IPS DF 4.7 (cell line): ENCODE measurements at regions not wholly inside any gene's neighbourhood (a gene's known extent, or its start where the extent isn't known, plus 50 kb on each side); places are given as distances from the start of the nearest gene placed in this dataset.

Experiments used
- DNase-seq: peaks from one replicate; pipeline ENCODE4 v3.0.0-alpha.2; 2013; ENCODE audit warnings: low spot score; ENCODE audit errors: extremely low read depth

DNA sequence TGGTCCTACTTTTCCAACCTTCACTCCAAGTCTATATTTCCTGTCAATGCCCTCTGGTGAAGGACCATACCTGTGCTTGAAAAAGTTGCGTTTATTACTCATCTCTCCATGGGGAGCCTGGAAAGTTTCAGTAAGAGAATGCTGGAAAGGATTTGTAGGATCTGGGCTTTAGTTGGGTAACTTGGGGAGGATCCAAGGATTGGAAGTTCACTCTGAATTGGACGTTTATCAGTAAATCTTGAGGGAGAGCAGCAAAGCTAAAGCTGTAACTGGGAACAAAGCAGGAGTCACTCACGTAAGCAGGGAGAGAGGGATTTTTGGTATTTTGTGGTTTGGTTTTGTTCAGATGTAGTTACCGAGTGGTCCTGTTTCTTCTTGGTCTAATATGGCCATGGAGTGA lies 51.4 kb upstream of the NPVF start:
- DNase-seq: no peak

DNA sequence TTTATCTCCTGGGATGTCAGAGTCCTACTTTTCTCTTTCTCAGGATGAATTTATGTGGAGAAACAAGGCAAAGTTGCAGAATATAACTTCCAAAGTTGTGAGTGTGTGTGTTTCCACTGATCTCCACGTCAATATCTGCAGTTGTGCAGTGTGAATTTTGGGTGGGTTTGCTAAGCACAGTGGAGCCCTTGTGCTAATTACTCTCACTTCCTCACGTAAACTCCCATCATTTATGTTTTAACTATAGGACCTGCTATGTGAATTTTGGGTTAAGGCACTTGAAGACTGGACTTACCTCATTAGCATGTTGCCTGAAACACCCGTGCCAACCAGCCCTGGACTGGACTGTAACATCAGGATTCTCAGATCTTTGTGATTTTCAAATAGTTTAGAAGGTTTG lies 51.9 kb upstream of the NPVF start:
- no peak for DNase-seq

DNA sequence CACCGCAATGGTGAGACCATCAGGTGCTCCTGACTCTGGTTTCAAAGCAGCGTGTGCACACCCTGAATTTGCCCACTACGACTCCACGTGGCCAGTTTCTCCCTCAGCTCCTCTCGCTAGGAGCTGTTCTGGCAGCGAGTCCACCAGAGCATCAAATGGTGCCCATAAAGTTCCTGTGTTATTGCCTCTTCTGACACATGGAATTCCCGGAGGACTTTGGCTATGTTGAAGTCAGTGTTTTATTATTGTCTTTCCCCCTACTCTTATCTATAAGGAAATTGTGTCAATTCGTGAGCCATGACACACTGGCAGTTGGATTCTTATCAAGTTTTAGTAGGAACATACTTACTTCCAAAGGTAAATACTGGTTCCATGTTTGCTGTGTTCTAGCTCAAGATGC lies 53.9 kb upstream of the NPVF start:
- DNase-seq: no peak

DNA sequence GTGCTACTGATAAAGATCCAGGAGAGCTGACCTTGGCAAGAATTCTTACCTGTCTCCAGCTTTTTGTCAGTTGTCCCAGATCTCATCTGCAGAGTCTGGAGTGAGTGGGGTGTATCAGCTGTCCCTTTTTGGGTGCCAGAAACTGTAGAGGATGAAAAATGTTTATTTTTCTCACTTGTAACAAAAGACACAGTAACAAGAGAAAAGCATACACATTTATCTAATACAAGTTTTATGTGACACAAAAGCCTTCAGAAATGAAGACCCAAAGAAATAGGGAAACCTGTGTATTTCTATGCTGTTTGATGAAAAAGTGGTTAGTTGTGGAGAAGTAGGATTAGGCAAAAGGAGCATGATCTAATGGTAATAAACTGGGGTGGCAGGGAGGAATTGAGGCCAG lies 58.5 kb upstream of the NPVF start:
- no peak for DNase-seq

DNA sequence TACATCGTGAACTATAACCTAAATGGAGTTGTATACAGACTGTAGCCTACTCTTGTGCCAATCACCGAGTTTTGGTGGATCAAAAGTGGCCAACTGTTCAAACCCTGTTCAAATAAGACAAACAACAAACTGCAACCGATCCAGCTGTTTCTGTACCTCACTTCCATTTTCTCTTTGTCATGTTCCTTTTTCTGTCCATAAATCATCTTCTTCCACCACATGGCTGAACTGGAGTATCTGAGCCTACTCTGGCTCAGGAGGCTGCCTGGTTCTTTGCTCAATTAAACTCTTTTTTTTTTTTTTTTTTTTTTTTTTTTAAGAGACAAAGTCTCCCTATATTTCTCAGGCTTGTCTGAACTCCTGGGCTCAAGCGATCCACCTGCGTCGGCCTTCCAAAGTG lies 59.0 kb upstream of the NPVF start:
- no peak for DNase-seq

DNA sequence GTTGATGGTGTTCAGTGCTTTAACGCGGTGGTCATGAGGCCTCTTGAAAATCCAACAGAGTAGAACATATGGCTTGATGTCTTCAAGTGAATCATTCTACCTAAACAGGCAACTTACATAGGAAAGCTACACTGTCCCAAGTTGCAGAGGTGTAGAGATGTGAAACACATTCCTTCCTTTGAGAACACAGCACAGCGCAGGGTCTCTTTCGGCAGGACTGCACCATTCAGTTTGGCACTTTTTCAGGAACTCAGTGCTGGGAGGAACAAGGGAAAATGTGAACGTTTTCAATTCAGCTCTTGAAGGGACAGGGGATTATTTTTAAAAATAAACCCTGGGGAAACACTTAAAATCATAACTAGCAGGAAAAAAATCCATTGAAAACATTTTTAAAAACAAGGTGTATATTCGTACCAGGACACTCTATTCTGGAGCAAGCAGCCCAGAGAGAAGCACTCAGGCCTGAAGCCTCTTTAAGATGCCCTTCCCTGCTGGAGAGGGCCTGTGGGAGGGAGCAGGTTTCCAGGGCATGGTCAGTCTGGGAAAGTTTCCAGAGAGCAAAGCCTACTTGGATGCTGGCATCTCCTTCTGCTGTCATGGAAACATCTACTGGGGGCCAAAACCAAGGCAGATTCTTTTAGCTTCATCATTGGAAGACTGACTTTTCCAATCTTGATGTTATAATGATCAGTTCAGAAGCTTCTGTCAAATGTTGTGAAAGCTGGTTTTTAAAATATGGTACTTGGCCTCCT lies 60.4 kb upstream of the NPVF start:
- no peak for DNase-seq

DNA sequence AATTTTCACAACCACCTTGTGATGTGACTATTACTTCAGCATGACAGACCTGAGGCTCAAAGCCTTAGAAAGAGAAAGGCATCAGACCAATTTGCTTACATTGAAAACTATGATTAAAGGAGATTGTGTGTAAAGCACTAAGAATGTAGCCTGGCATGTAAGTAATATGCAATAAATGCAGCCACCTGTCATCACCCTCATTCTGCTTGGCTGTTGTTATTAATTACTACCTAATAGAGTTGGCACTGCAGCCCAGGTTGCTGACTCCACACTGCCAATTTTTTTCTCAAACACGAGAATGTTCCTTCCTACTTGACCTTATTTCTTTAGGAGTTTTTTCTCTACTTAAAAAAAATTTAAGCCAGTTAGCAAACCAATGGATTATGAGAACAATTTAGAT lies 61.2 kb upstream of the NPVF start:
- no peak for DNase-seq

DNA sequence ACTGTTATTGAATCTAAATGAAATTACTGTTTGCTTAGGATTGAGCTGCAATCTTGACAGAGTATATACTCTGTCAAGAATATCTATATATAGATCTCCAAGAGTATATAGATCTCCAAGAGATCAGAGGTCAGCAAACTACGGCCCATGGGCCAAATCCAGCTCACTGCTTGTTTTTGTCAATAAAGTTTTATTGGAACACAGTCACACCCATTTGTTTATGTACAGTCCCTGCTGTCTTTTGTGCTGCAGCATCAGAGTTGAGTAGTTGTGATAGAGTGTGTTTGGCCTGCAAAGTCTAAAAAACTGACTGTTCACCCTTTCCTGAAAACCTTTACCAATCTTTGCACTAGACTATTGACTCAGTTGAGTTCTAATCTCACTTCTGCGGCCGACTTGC lies 66.3 kb upstream of the NPVF start:
- DNase-seq: no peak

DNA sequence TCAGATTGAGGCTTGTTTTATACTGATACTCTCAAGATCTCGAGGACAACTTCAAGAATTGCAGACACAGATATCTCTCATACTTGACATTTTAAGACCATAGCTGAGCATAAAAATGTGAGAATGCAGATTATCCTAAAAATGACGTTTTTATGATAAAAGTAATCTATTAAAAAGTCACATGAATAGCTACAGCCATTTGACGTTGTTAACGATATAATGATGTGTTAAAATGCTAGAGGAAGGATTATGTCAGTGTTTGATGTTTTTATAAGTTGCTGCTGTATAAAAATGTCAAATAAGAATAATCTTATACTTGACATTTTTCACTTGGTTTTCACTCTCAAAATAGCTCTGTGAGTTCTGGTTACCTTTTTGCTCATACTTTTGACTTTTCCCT lies 67.1 kb upstream of the NPVF start:
- DNase-seq: no peak

DNA sequence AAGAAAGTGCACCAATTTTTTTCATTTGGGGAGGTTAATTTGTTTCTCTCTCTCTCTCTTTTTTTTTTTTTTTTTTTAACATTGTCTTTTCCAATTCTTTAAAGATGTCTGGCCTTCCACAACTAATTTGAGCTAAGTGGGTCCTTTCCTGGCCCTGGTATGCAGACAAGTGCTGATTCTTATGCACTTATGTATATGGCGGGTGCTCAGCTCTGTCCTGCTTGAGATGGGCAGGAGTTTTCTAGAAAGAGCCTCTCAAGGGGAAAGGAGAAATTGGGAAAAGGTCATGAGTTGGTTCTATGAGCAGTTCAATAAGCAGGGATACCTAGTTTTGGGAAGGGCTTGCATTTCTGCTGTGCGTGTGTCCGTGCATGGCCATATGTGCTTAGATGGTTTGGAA lies 67.8 kb upstream of the NPVF start:
- no peak for DNase-seq

DNA sequence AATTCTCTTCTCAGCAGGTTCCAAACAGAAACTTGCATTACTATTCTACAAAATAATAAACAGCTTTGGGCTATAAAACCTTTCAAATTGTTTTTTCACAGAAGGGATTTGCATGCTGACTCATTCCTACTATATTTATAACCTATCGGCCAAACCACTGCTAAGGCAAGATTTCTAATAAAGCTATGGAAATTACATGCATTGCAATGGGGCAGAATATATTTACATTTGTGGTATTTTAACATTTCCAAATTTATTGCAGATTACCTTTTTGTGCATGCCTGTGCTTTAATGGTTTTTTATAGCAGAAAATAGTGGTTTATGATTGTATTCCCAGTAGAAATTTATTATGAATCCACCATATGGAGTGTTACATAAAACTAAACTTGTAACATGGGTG lies 69.0 kb upstream of the NPVF start:
- DNase-seq: no peak

DNA sequence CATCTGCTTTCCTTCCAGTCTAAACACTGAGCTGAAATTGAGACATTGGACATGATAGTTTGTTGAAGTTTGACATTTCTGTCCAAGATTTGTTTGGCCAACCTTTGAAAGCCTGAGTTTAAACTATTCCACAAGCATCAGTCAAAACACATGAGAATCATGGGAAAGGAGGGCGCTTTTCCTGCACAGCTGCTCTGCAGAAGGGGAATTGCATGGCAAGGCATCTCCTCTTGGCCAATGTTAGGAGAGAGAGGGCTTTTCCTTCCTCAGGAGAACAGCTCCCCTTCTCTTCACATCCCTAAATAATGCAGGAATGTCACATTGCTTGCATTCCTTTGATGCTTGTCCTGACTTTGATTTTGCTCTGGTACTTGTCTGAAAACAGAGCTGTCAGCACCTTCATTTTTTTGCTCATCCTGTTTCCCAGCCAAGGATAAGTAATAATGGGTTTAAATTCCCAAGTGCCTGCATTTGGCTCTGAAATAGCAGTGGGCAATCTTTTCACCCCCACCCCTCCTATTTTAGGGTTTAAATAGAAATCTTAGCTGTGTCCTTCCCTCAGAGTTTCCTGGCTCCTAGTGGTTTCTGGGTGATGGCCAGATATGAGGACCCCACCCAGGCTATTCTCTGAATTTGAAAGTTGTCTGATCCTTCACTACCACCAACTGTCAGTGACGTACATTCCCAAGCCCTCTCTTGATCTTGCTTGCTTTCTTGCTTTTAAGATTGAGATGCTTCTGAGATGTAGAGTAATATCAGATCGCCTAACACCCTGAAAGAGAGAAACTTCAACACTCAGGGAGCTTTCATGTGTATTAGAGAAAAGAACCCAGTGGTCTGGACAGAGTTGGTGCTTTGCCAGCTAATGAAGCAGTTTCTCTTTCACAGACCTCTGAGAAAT lies 75.2 kb upstream of the NPVF start:
- DNase-seq: peak; percentile 78

DNA sequence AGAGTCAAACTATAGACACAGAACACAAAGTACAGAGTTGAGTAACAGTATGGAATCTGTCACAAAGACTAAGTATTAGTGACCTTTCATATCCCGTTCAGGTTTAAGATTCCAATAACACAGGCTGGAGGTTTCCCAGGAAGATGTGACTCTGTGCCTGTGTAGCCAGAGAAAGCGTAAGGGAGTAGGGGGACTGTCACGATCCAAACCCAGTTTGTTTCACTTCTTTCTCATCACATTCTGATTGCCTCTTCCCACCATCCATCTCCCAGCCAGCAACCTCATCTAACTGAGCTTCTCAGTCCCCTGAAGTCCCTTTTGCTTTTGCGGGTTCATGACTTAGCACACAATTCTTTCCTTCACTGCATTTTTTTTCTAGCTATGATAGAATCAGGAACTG lies 76.4 kb upstream of the NPVF start:
- no peak for DNase-seq

DNA sequence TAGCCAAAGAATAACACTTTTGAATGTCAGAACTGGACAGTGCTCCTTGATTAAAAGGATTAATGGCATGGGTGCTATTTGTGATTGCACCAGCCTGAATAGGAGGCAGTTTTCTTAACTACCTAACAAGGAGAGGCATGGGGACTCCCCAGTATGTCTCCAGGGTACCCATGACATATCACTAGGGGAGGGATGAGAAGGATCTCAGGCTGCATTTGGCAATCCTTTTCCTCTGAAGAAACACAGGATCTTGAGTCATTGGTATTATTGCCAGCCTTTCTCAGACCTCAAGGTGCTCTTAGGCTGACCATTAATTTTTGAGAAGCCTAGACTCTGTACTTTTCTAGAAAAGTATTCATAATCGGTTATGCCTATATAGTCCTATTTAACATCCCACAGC lies 77.5 kb upstream of the NPVF start:
- DNase-seq: no peak

DNA sequence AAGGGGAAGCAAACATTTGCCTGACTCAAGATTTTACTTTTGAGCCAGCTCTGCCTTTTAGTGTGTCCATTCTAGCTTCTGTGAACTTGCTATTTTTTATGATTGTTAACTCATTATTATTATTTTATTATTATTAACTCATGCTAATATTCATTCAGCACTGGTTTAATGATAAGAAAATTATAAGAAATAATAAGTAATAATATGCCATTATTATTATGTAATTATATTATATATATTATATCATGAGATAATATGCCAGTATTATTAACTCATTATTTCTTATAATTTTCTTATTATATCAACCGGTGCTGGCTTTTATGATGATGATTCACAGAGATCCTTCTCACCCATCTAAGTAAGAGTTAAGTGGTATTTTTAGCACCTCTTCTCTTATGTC lies 79.3 kb upstream of the NPVF start:
- DNase-seq: no peak

DNA sequence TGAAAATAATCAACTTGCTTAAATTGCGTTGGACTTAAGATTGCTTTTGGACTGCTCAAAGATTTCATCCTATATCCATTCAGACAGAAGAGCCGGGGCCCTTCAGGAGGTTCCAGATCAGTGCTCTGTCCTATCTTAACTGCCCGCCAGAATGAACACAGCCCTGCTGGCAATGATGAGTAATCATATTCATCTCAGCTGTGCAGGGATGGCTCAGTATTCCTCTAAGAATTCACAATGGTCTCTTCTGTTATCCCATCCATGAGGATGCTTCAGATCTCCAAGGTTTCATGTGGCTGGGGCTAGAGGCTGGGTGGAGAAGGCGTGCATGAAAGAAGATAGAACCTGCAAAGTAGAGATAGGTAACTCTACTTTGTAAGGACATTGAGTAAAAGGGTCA lies 80.0 kb upstream of the NPVF start:
- no peak for DNase-seq

DNA sequence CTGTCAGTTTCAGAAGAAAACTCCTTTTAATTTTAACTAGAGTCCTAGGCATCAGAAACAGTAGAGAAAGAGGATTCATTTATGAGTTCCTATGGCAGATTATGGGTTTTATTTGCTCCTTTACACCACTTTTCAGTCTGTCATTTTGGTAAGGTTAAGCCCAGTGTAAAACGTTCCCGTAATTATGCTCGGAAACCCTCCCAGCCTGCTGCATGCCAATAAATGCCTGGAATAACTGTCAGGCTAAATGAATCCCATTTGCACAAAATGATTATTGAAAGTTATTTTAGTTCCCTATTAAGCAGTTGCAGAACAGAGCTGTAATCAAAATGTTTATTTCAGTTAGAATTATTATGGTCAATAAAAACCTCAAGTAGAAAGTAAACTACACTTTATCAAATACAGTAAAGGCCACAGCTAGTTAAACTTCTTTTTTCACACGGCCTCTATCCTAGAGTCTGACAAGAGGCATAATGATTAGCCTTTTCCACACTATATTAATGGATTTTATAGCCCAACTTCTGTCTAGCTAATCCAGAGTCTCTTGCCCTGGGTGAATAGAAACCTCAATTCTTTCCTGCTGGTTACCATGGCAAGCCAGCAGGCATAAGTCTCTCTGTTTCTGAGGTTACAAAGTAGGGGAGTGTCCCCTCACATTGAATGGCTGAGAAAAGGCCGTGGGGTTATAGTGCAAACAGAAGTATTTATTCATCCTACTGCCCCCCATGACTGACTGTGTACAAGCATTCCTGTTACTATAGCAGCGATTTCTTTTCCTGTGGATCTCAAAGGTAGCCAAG lies 80.8 kb upstream of the NPVF start:
- DNase-seq: no peak

DNA sequence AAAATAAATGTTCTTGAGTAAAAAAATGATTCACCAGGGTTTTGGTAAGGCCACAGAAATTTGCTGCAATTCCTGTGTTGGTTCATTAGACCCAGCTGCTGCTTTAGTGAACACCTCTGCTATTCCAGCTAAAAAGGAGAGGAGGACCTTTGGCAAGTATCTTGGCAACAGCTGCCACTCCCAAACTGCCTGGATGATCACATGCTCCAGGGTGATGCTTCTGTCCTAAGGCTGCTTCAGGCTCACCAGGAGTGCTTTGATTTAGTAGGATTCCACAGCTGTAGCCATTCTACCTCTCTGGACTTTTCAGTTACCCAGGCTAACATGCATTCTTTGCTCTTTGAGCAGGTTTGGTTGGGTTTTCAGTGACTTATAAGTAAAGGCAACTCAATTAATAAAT lies 82.6 kb upstream of the NPVF start:
- no peak for DNase-seq

DNA sequence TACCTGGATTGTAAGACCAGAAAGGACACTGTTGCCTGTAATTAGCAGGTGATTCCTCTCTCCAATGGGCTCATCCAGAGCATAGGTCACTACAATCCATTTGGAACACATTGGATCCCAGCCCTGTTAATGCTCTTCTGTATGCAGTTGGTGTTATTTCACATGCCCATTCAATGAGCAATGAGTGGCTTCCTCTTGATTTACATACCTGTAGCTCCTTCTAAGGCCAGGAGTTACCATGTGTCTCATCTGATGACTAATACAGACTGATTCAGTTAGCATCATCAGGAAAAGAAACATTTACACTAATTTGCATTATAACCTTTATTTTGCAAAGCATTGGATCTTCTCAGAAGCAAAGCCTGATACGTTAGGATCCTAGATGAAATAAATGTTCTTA lies 83.1 kb upstream of the NPVF start:
- no peak for DNase-seq

DNA sequence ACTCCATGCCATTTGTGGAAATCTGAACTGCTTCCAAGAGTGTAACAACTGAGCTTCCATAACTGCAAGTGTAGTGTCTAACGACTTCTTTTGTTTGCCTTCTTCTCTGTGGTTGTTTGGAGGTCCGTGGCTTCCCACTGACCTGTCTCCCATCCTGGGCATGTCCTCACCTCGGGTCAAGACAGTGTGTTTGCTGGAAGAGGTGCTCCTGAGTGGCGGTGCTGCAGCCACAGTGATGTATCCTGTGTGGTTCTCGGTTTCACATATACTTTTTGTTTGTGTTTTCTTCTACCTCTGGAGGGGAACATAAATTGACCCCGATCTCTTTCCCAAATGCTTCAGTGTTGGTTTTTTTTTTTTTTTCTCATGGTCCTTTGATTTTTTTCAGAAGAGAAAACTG lies 84.7 kb upstream of the NPVF start:
- no peak for DNase-seq

DNA sequence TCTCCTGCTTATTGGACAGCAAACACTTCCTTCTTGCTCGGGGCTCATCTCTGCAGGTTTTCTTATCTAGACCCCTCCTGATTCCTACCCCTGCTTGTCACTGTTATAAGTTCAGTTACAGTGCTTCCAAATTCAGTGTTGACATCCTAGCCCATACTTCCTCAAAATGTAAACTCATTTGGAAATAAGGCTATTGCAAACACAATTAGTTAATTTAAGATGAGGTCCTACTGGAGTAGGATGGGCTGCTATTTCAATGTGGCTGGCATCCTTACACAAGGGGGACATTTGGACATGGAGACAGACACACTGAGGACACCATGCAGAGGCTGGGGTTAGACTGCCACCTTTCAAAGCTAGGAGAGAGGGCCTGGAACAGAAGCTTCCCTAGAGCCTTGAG lies 85.2 kb upstream of the NPVF start:
- no peak for DNase-seq

DNA sequence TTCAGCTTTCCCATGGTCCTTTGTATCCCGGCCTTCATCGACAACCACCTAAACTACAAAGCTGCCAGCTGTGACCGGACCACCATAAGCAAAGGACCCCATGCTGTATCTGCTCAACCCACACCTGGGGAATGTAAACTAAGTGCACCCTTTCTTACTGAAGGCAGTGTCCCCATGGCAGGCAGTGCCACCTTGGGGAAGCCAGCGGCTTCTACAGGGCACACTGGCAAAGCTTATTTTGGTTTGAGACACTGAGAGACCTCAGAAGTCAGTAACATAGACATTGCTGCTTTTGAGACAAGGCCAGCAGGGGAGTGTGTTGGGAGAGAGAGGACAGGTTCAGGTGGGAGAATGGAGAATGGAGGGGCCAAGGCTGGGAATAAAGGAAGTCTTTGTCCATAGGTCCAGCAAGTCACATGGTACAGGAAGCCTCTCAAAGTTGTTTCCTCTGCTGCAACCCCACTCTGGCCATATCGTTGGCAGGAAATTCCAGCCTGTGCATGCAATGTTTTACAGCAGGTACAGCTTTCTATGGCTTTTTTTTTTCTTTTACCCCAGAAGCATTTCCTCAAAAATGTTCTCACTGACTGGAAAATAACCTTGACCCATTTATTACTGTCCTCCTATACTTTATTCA lies 85.9 kb upstream of the NPVF start:
- DNase-seq: no peak
